ENCODE measurements at regions not wholly inside any gene's neighbourhood (a gene's known extent, or its start where the extent isn't known, plus 50 kb on each side); places are given as distances from the start of the nearest gene placed in this dataset.

DNA sequence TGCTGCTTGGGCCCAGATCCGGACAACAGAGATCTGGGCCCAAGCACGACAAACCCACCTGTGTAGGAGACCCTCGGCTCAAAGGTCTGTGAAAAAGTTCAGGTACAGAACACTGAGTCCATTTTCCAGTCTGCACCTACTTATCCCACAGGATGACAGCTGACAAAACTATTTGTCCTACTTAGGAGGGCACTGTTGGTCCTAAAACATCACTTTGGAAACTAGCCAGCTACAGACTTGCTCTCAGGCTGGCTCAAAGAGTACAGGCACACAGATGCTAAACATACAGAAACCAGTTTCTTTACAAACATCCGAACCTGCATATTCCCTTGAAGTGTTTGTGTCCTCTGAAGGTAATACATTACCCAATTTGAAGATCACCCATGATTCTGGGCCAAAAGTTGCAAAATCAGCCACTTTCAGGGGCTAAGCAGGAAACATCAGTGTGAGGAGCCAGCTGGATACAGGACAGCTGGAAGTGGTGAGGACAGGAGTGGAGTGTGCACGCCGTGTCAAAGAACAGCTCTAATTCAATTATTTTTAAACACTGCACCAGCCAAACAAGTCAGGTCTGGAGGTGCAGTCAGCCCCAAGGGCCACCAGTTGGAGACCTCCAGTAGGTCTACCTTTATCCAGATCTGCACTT, 88.5 kb downstream of the NOC3L start:
- TF ChIP-seq, protein P1, sequence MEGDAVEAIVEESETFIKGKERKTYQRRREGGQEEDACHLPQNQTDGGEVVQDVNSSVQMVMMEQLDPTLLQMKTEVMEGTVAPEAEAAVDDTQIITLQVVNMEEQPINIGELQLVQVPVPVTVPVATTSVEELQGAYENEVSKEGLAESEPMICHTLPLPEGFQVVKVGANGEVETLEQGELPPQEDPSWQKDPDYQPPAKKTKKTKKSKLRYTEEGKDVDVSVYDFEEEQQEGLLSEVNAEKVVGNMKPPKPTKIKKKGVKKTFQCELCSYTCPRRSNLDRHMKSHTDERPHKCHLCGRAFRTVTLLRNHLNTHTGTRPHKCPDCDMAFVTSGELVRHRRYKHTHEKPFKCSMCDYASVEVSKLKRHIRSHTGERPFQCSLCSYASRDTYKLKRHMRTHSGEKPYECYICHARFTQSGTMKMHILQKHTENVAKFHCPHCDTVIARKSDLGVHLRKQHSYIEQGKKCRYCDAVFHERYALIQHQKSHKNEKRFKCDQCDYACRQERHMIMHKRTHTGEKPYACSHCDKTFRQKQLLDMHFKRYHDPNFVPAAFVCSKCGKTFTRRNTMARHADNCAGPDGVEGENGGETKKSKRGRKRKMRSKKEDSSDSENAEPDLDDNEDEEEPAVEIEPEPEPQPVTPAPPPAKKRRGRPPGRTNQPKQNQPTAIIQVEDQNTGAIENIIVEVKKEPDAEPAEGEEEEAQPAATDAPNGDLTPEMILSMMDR (IDR thresholded peaks at IDR 0.05 in 4 of 5, conservative IDR thresholded peaks at IDR 0.05 in 1 of 5), result no peak
- TF ChIP-seq POLR2A (IDR thresholded peaks at IDR 0.05), result no peak
